ENCODE measurements at regions not wholly inside any gene's neighbourhood (a gene's known extent, or its start where the extent isn't known, plus 50 kb on each side); places are given as distances from the start of the nearest gene placed in this dataset.
"Not testable (repeated sequence)": the region's sequence is repeated elsewhere in the genome, so short reads cannot be mapped to it uniquely, and the experiment has no call there.

GRCh38 chr5:109570362-109570874 is 119.3 kb upstream of the MAN2A1 start:
- in situ Hi-C loops (cut with MboI; ENCODE audit: low sequenced_read_pairs), result no loop called here
- no peaks in the 10 kb centered on the region for H3K4me1 ChIP-seq
- H3K9me3 ChIP-seq, result no peaks in the 10 kb centered on the region
- DNase-seq (ENCODE audit: low spot score in 2 of 2), result no peak
- no peaks in the 10 kb centered on the region for H3K36me3 ChIP-seq (replicated peaks)
- H3K4me3 ChIP-seq, result no peak overlapping the region
- no peaks in the 10 kb centered on the region; the same call in 1 of the 2 replicates for H3K27me3 ChIP-seq (ENCODE audit: low read depth)

GRCh38 chr5:109567374-109568044 is 122.2 kb upstream of the MAN2A1 start:
- no peak for DNase-seq (ENCODE audit: low spot score in 2 of 2)
- Histone ChIP-seq H3K27me3 (ENCODE audit: low read depth) (no peaks in the 10 kb centered on the region; the same call in 1 of the 2 replicates), H3K4me3 (no peak overlapping the region), H3K36me3 (replicated peaks) (no peaks in the 10 kb centered on the region), H3K4me1 (no peaks in the 10 kb centered on the region), H3K9me3 (no peaks in the 10 kb centered on the region)
- in situ Hi-C loops (cut with MboI; ENCODE audit: low sequenced_read_pairs), result no loop called here

DNA sequence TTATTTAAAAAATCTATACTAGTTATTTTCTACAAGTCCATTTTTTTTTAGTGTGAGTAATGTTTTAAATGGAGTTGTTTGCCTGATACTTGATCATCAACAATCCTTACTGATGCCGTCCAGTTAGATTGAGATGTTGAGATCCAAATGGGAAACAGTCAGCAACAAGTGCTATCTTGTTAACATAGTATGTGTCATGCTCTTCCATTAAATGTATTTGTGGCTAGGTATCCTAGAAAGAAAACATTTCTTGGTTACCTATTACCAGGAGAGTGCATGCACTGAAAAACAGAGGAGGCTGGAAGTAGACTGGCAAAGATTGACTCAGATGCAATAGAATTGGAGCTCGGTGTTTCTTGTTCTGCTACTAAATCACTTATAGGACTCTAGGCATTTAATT is 123.4 kb upstream of the MAN2A1 start:
- no peak for DNase-seq (ENCODE audit: low spot score in 2 of 2)
- in situ Hi-C loops (cut with MboI; ENCODE audit: low sequenced_read_pairs), result no loop called here
- Histone ChIP-seq H3K4me1 (no peaks in the 10 kb centered on the region), H3K36me3 (replicated peaks) (no peaks in the 10 kb centered on the region), H3K27me3 (ENCODE audit: low read depth) (no peaks in the 10 kb centered on the region; the same call in 1 of the 2 replicates), H3K4me3 (no peak overlapping the region), H3K9me3 (no peaks in the 10 kb centered on the region)

DNA sequence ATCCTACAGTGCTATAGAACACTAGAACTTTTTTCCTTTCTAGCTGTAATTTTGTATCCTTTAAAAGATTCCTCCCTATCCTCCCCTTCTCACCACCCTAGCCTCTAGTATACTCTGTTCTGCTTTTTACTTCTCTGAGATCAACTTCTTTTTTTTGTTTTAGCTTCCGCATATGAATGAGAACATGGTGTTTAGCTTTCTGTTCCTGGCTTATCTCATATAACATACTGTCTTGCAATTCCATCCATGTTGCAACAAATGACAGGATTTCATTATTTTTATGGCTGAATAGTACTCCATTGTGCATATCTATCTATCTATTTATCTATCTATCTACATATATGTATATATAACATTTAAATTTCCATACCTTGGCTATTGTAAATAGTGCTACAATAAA is 126.0 kb upstream of the MAN2A1 start:
- Histone ChIP-seq H3K4me3 (no peak overlapping the region), H3K4me1 (no peaks in the 10 kb centered on the region), H3K36me3 (replicated peaks) (no peaks in the 10 kb centered on the region), H3K9me3 (no peaks in the 10 kb centered on the region), H3K27me3 (ENCODE audit: low read depth) (no peaks in the 10 kb centered on the region)
- in situ Hi-C loops (cut with MboI; ENCODE audit: low sequenced_read_pairs), result no loop called here
- no peak for DNase-seq (ENCODE audit: low spot score in 2 of 2)

DNA sequence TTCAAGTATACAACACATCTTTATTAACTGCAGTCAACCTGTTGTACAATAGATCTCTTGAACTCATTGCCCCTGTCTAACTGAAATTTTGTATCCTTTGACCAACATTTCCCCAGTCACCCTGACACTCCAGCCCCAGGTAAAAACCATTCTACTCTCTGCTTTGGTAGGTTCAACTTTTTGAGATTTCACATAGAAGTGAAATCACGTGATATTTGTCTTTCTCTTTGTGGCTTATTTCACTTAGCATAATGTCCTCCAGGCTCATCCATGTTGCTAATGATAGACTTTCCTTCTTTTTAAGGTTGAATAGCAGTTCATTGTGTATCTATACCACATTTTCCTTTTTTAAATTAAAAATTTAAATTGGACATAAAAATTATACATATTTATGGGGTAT is 126.5 kb upstream of the MAN2A1 start:
- no peak for DNase-seq (ENCODE audit: low spot score in 2 of 2)
- Histone ChIP-seq H3K9me3 (no peaks in the 10 kb centered on the region), H3K36me3 (replicated peaks) (no peaks in the 10 kb centered on the region), H3K4me1 (no peaks in the 10 kb centered on the region), H3K4me3 (no peak overlapping the region), H3K27me3 (ENCODE audit: low read depth) (no peaks in the 10 kb centered on the region)
- in situ Hi-C loops (cut with MboI; ENCODE audit: low sequenced_read_pairs), result no loop called here

DNA sequence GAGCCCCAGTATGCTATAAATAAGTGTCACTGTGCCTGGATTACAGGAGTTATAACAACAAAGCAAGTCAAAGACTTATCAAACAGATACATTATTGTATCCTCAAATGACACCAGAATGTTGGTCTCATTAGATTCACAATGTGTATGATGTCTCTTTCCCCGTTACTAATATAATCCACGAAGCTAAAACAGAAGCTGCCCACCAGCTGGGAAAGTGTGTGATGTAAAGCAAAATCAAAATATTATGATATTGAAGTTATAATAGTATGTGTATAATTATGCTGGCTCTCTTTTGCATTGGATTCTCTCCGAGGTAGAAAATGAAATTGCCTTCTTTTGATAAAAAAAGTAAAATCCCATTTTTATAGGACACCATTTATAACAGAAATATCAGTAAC is 127.3 kb upstream of the MAN2A1 start:
- Histone ChIP-seq H3K4me1 (no peaks in the 10 kb centered on the region), H3K36me3 (replicated peaks) (no peaks in the 10 kb centered on the region), H3K9me3 (no peaks in the 10 kb centered on the region), H3K4me3 (no peak overlapping the region), H3K27me3 (ENCODE audit: low read depth) (no peaks in the 10 kb centered on the region)
- no peak for DNase-seq (ENCODE audit: low spot score in 2 of 2)
- in situ Hi-C loops (cut with MboI; ENCODE audit: low sequenced_read_pairs), result no loop called here

DNA sequence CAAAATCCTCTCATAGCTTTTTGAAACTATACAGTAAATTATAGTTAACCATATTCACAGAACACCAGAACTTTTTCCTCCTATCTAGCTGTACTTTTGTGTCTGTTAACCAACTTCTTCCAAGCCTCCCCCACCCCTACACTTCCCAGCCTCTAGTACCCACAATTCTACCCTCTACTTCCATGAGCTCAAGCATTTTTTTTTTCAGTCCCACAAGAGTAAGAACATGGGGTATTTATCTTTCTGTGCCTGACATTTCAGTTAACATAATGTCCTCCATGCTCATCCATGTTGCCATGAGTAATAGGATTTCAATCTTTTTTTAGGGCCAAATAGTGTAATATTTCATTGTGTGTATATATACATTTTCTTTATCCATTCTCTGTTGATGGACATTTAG is 128.3 kb upstream of the MAN2A1 start:
- no peaks in the 10 kb centered on the region for H3K27me3 ChIP-seq (ENCODE audit: low read depth)
- H3K4me3 ChIP-seq, result no peak overlapping the region
- no peaks in the 10 kb centered on the region for H3K9me3 ChIP-seq
- in situ Hi-C loops (cut with MboI; ENCODE audit: low sequenced_read_pairs), result no loop called here
- DNase-seq (ENCODE audit: low spot score in 2 of 2), result no peak
- H3K4me1 ChIP-seq, result no peaks in the 10 kb centered on the region
- no peaks in the 10 kb centered on the region for H3K36me3 ChIP-seq (replicated peaks)

GRCh38 chr5:109560554-109560953 is 129.2 kb upstream of the MAN2A1 start:
- Histone ChIP-seq H3K9me3 (no peaks in the 10 kb centered on the region), H3K27me3 (ENCODE audit: low read depth) (no peaks in the 10 kb centered on the region), H3K4me3 (no peak overlapping the region), H3K36me3 (replicated peaks) (no peaks in the 10 kb centered on the region), H3K4me1 (no peaks in the 10 kb centered on the region)
- in situ Hi-C loops (cut with MboI; ENCODE audit: low sequenced_read_pairs), result no loop called here
- DNase-seq (ENCODE audit: low spot score in 2 of 2), result no peak

DNA sequence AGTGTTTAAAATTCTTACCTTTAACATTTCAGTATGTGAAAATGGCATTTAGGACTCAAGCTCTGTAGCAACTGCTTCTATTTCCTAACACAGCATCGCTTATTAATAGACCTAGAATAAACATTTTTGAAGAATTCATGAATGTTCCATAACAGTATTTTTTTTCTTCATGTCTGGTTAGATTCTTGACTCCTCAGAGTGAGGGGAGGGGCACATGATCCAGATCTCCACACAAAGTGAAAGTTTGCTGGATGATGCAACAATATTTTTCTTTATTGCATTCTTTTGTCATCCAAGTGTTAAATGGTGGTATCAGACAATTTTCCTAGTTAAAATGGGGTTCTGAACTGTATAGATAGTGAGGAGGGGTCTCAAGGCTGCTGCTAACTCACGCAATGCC is 130.8 kb upstream of the MAN2A1 start:
- Histone ChIP-seq H3K4me3 (no peak overlapping the region), H3K4me1 (no peaks in the 10 kb centered on the region), H3K36me3 (replicated peaks) (no peaks in the 10 kb centered on the region), H3K27me3 (ENCODE audit: low read depth) (0 out of 2 replicates have a peak, but pooled peaks cover 2% of the 10 kb centered on the region), H3K9me3 (no peaks in the 10 kb centered on the region)
- in situ Hi-C loops (cut with MboI; ENCODE audit: low sequenced_read_pairs), result no loop called here
- no peak for DNase-seq (ENCODE audit: low spot score in 2 of 2)

DNA sequence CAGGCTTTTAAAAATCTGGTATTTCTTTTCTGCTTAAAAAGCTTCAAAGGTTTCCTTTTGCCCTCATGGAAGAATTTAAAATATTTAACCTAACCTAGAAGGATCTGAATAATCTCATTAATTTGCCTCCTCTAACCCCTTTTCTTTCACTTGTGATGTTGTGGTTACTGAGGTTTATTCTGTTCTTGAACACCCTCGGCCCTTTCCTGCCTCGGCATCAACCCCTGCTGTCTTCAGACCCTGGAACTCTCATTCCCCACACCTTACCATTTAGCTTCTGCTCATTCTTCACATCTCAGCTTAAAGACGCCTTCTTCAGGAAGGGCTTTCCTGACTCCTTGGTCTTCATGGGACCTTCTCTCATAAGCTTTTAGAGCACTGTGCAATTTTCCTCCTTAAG is 131.4 kb upstream of the MAN2A1 start:
- no peaks in the 10 kb centered on the region for H3K4me1 ChIP-seq
- H3K27me3 ChIP-seq (ENCODE audit: low read depth), result 0 out of 2 replicates have a peak, but pooled peaks cover 2% of the 10 kb centered on the region
- no peaks in the 10 kb centered on the region for H3K9me3 ChIP-seq
- in situ Hi-C loops (cut with MboI; ENCODE audit: low sequenced_read_pairs), result no loop called here
- H3K4me3 ChIP-seq, result no peak overlapping the region
- no peaks in the 10 kb centered on the region for H3K36me3 ChIP-seq (replicated peaks)
- DNase-seq (ENCODE audit: low spot score in 2 of 2), result no peak

- no peak overlapping the region for H3K4me3 ChIP-seq
- DNase-seq (ENCODE audit: low spot score in 2 of 2), result no peak
- no peaks in the 10 kb centered on the region for H3K4me1 ChIP-seq
- no peaks in the 10 kb centered on the region for H3K36me3 ChIP-seq (replicated peaks)
- H3K9me3 ChIP-seq, result no peaks in the 10 kb centered on the region; the same call in 1 of the 2 replicates
- in situ Hi-C loops (cut with MboI; ENCODE audit: low sequenced_read_pairs), result no loop called here
- 0 out of 2 replicates have a peak, but pooled peaks cover 2% of the 10 kb centered on the region for H3K27me3 ChIP-seq (ENCODE audit: low read depth)
Observed at GRCh38 chr5:109553846-109554245, 135.9 kb upstream of the MAN2A1 start.

GRCh38 chr5:109551234-109551633 is 138.5 kb upstream of the MAN2A1 start:
- H3K36me3 ChIP-seq (replicated peaks); H3K27me3 ChIP-seq (ENCODE audit: low read depth); H3K9me3 ChIP-seq; DNase-seq (ENCODE audit: low spot score in 2 of 2); H3K4me3 ChIP-seq; H3K4me1 ChIP-seq; in situ Hi-C loops (cut with MboI; ENCODE audit: low sequenced_read_pairs): not testable (repeated sequence)

- no peaks in the 10 kb centered on the region for H3K27me3 ChIP-seq (ENCODE audit: low read depth)
- no peaks in the 10 kb centered on the region for H3K4me1 ChIP-seq
- H3K36me3 ChIP-seq (replicated peaks), result no peaks in the 10 kb centered on the region
- H3K4me3 ChIP-seq, result no peak overlapping the region
- in situ Hi-C loops (cut with MboI; ENCODE audit: low sequenced_read_pairs), result no loop called here
- no peaks in the 10 kb centered on the region; the same call in 1 of the 2 replicates for H3K9me3 ChIP-seq
- DNase-seq (ENCODE audit: low spot score in 2 of 2), result no peak
Observed at GRCh38 chr5:109550077-109550476, 139.7 kb upstream of the MAN2A1 start.

DNA sequence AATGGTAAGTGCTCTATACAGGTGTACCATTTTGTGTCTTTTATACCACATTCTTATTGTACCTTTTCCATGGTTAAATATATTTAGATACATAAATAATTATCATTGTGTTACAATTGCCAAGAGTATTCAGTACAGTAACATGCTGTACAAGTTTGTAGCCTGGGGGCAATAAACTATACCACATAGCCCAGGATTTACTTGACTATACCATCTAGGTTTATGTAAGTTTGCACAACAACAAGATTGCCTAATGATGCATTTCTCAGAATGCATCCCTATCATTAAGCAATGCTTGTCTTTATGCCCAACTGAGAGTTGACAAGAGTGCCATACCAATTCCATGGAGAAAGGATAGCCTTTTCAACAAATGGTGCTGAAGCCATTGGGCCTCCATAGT is 136.7 kb upstream of the PJA2 start:
- no peaks in the 10 kb centered on the region; the same call in 1 of the 2 replicates for H3K9me3 ChIP-seq
- in situ Hi-C loops (cut with MboI; ENCODE audit: low sequenced_read_pairs), result no loop called here
- no peaks in the 10 kb centered on the region for H3K4me1 ChIP-seq
- no peaks in the 10 kb centered on the region for H3K36me3 ChIP-seq (replicated peaks)
- H3K4me3 ChIP-seq, result no peak overlapping the region
- DNase-seq (ENCODE audit: low spot score in 2 of 2), result no peak
- H3K27me3 ChIP-seq (ENCODE audit: low read depth), result no peaks in the 10 kb centered on the region

GRCh38 chr5:109544873-109545272 is 135.1 kb upstream of the PJA2 start:
- H3K9me3 ChIP-seq; H3K36me3 ChIP-seq (replicated peaks); in situ Hi-C loops (cut with MboI; ENCODE audit: low sequenced_read_pairs); H3K4me1 ChIP-seq; H3K27me3 ChIP-seq (ENCODE audit: low read depth); H3K4me3 ChIP-seq; DNase-seq (ENCODE audit: low spot score in 2 of 2): not testable (repeated sequence)
